Astrocyte (in vitro differentiated cells and primary cell): ENCODE measurements at regions not wholly inside any gene's neighbourhood (a gene's known extent, or its start where the extent isn't known, plus 50 kb on each side); places are given as distances from the start of the nearest gene placed in this dataset.

ENCODE experiments used
- EZH2 ChIP-seq: IDR thresholded peaks from 2 replicates; pipeline ENCODE4 v1.6.1; 2012; ENCODE audit warnings: mild to moderate bottlenecking, low read length, inconsistent platforms; ENCODE audit not compliant: insufficient read depth
- TF ChIP-seq, protein P1 (sequence below): IDR thresholded peaks from 2 replicates; pipeline ENCODE4 v1.5.1; 2011; ENCODE audit warnings: low read depth, mild to moderate bottlenecking, inconsistent platforms, low read length, moderate library complexity; ENCODE audit not compliant: insufficient read depth

DNA sequence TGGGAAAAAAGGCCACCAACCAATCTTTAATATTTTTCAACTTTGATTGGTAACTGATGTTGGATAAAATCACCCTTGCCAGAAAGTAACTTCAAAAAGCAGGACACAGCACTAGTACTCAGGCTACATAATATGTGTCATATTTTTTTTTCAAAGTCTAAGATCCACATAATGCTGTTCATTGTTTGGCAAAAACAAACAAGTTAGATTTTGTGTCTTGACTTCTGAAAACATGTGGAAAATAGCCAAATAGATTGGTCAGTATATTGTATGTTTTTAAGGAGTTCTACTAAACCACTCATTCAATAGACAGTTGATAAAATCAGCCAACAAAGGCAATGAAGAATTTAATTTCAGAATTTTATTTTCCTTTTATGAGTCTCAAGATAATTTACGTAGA is 111.7 kb upstream of the CCDC54 start:
- TF ChIP-seq, protein P1, sequence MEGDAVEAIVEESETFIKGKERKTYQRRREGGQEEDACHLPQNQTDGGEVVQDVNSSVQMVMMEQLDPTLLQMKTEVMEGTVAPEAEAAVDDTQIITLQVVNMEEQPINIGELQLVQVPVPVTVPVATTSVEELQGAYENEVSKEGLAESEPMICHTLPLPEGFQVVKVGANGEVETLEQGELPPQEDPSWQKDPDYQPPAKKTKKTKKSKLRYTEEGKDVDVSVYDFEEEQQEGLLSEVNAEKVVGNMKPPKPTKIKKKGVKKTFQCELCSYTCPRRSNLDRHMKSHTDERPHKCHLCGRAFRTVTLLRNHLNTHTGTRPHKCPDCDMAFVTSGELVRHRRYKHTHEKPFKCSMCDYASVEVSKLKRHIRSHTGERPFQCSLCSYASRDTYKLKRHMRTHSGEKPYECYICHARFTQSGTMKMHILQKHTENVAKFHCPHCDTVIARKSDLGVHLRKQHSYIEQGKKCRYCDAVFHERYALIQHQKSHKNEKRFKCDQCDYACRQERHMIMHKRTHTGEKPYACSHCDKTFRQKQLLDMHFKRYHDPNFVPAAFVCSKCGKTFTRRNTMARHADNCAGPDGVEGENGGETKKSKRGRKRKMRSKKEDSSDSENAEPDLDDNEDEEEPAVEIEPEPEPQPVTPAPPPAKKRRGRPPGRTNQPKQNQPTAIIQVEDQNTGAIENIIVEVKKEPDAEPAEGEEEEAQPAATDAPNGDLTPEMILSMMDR: no peak
- TF ChIP-seq EZH2: no peak
